ENCODE measurements at regions not wholly inside any gene's neighbourhood (a gene's known extent, or its start where the extent isn't known, plus 50 kb on each side); places are given as distances from the start of the nearest gene placed in this dataset.

DNA sequence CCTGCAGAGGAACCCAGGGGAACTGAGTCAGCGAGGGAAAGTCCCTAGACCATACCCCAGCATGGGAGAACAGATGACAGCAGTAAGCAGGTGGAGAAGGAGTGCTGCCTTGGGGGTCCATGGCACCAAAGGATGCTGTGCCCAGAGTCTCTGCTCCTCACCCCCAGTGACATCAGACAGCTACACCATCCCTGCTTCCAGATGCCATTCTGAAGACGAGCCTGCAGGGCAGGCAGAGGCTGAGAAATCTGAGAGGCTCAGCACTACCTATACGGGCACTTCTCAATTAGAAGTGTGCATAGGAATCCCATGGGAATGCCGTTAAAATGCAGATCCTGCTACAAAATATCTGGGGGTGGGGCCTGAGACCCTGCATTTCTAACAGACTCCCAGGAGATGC is 211.3 kb upstream of the NSMCE3 start:
- TF ChIP-seq, protein P1, sequence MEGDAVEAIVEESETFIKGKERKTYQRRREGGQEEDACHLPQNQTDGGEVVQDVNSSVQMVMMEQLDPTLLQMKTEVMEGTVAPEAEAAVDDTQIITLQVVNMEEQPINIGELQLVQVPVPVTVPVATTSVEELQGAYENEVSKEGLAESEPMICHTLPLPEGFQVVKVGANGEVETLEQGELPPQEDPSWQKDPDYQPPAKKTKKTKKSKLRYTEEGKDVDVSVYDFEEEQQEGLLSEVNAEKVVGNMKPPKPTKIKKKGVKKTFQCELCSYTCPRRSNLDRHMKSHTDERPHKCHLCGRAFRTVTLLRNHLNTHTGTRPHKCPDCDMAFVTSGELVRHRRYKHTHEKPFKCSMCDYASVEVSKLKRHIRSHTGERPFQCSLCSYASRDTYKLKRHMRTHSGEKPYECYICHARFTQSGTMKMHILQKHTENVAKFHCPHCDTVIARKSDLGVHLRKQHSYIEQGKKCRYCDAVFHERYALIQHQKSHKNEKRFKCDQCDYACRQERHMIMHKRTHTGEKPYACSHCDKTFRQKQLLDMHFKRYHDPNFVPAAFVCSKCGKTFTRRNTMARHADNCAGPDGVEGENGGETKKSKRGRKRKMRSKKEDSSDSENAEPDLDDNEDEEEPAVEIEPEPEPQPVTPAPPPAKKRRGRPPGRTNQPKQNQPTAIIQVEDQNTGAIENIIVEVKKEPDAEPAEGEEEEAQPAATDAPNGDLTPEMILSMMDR (IDR thresholded peaks at IDR 0.05; ENCODE audit: low read depth, low read length, missing input control): no peak
- TF ChIP-seq SP1 (IDR thresholded peaks at IDR 0.05): no peak
- TF ChIP-seq HNF4G (IDR thresholded peaks at IDR 0.05): no peak
- TF ChIP-seq YY1 (IDR thresholded peaks at IDR 0.05): no peak
- TF ChIP-seq GABPA (IDR thresholded peaks at IDR 0.05 in 1 of 2, conservative IDR thresholded peaks at IDR 0.05 in 1 of 2): no peak
- no peak for TF ChIP-seq EGR1 (IDR thresholded peaks at IDR 0.05; ENCODE audit: low read depth in 2 of 2)
- no peak for TF ChIP-seq REST (IDR thresholded peaks at IDR 0.05)
- TF ChIP-seq JUND (IDR thresholded peaks at IDR 0.05): no peak
- no peak for TF ChIP-seq RAD21 (IDR thresholded peaks at IDR 0.05)
- no peak for TF ChIP-seq TAF1 (conservative IDR thresholded peaks at IDR 0.05)

Measured in liver (tissue), 3 donors.